ENCODE measurements at regions not wholly inside any gene's neighbourhood (a gene's known extent, or its start where the extent isn't known, plus 50 kb on each side); places are given as distances from the start of the nearest gene placed in this dataset.

DNA sequence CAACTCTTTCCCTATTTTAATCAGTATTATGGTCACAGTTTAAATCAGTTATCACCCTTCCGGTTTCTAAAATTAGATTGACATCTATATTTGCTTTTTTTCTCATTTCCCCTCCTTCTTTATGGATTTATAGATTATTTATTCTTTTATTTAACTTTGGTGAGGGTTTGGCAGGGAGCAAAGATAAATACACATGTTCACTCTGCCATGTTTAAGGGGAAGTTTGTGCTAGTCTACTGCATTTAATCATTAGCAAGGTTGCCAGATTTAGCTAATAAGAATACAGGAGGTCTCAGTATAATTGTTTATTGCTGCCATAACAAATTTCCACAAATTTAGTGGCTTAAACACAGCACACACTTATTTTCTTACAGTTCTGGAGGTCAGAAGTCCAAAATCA is 204.0 kb upstream of the BTG1 start:
- Histone ChIP-seq H3K9ac (no peak overlapping the region), H2AFZ (replicated peaks) (no peak overlapping the region), H3K27ac (no peak overlapping the region), H3K36me3 (no peaks in the 10 kb centered on the region), H3K9me3 (ENCODE audit: low read depth) (no peaks in the 10 kb centered on the region), H3K27me3 (no peaks in the 10 kb centered on the region), H3F3A (ENCODE audit: low read depth) (no peaks in the 10 kb centered on the region), H3K4me2 (no peak overlapping the region), H4K20me1 (ENCODE audit: low read depth) (no peaks in the 10 kb centered on the region), H3K79me2 (ENCODE audit: low read depth) (no peaks in the 10 kb centered on the region), H3K4me1 (no peaks in the 10 kb centered on the region), H3K4me3 (no peak overlapping the region)
- Mint-ChIP-seq H3K27ac (no peak overlapping the region), H3K4me3 (no peak overlapping the region), H3K27me3 (ENCODE audit: insufficient read depth, low read depth) (peaks cover 3% of the 10 kb centered on the region), H3K36me3 (no peaks in the 10 kb centered on the region), H3K4me1 (peaks cover 11% of the 10 kb centered on the region), H3K9me3 (peaks cover 9% of the 10 kb centered on the region)
- DNase-seq (ENCODE audit: low spot score): no peak
- TF ChIP-seq EZH2 (IDR thresholded peaks at IDR 0.05) (no peak), EZH2phosphoT487 (IDR thresholded peaks at IDR 0.05) (no peak)
- TF ChIP-seq, protein P1, sequence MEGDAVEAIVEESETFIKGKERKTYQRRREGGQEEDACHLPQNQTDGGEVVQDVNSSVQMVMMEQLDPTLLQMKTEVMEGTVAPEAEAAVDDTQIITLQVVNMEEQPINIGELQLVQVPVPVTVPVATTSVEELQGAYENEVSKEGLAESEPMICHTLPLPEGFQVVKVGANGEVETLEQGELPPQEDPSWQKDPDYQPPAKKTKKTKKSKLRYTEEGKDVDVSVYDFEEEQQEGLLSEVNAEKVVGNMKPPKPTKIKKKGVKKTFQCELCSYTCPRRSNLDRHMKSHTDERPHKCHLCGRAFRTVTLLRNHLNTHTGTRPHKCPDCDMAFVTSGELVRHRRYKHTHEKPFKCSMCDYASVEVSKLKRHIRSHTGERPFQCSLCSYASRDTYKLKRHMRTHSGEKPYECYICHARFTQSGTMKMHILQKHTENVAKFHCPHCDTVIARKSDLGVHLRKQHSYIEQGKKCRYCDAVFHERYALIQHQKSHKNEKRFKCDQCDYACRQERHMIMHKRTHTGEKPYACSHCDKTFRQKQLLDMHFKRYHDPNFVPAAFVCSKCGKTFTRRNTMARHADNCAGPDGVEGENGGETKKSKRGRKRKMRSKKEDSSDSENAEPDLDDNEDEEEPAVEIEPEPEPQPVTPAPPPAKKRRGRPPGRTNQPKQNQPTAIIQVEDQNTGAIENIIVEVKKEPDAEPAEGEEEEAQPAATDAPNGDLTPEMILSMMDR (IDR thresholded peaks at IDR 0.05): no peak

DNA sequence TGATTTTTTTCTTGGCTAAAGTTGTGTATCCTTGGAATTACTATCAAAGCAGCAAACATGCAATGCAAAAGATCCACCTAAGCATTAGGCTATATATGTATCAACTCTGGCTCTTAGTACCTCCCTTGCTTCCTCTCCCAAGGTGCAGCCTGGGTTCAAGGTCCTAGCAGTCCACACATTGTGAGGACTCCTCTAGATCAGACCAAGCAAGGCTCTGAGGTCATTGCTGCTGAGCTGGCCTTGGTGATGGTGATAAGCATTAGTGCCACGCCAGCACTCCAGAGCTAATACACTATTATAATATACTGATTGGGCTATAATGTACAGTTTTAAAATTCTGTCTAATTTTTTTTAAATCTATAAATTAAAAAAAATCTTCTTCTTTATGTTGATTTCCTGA is 196.9 kb upstream of the BTG1 start:
- no peak overlapping the region for H2AFZ ChIP-seq (replicated peaks)
- no peaks in the 10 kb centered on the region for H3K4me1 ChIP-seq
- Mint-ChIP-seq H3K27ac (no peak overlapping the region), H3K4me3 (no peak overlapping the region), H3K9me3 (peaks cover 4% of the 10 kb centered on the region), H3K36me3 (no peaks in the 10 kb centered on the region), H3K27me3 (ENCODE audit: insufficient read depth, low read depth) (peaks cover 6% of the 10 kb centered on the region), H3K4me1 (no peaks in the 10 kb centered on the region)
- no peaks in the 10 kb centered on the region for H3F3A ChIP-seq (ENCODE audit: low read depth)
- no peak overlapping the region for H3K4me3 ChIP-seq
- H3K27me3 ChIP-seq: no peaks in the 10 kb centered on the region
- H4K20me1 ChIP-seq (ENCODE audit: low read depth): no peaks in the 10 kb centered on the region
- no peak overlapping the region for H3K4me2 ChIP-seq
- H3K9ac ChIP-seq: no peak overlapping the region
- H3K36me3 ChIP-seq: no peaks in the 10 kb centered on the region
- H3K27ac ChIP-seq: no peak overlapping the region
- no peaks in the 10 kb centered on the region for H3K79me2 ChIP-seq (ENCODE audit: low read depth)
- TF ChIP-seq EZH2phosphoT487 (IDR thresholded peaks at IDR 0.05): no peak
- TF ChIP-seq EZH2 (IDR thresholded peaks at IDR 0.05): no peak
- TF ChIP-seq, protein P1 (IDR thresholded peaks at IDR 0.05): no peak
- H3K9me3 ChIP-seq (ENCODE audit: low read depth): no peaks in the 10 kb centered on the region
- no peak for DNase-seq (ENCODE audit: low spot score)

DNA sequence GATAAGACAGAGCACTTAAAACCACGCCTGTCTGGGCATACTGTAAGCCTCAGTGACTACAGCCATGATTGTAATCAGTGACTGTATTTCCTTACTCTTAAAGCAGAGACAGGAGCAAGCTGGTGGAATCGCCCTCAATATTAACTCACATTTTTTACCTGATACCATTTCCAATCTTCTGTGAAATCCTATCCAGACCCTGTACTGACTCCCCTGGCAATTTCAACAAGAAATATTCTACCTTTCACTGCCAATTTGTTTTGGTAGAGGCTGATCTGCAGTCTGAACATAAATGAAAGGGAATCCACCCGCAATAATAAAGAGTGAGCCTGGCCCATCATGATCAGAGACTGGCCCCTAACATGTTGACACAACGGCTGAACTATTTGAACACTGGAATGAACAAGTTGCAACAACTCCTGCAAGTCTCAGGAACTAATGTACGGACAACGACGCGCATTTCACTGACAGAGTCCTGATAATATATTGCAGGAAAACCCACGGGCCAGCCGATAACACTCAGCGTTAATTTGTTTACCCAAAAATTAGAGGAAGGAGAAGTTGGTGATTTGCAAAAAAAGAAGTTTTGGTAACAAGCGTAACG is 195.5 kb upstream of the BTG1 start:
- Histone ChIP-seq H3K36me3 (no peaks in the 10 kb centered on the region), H3K9me3 (ENCODE audit: low read depth) (no peaks in the 10 kb centered on the region), H3K79me2 (ENCODE audit: low read depth) (no peaks in the 10 kb centered on the region), H3F3A (ENCODE audit: low read depth) (no peaks in the 10 kb centered on the region), H4K20me1 (ENCODE audit: low read depth) (no peaks in the 10 kb centered on the region), H3K9ac (no peak overlapping the region), H2AFZ (replicated peaks) (no peak overlapping the region), H3K4me2 (no peak overlapping the region), H3K4me1 (no peaks in the 10 kb centered on the region), H3K4me3 (no peak overlapping the region), H3K27ac (no peak overlapping the region), H3K27me3 (no peaks in the 10 kb centered on the region)
- H3K36me3 Mint-ChIP-seq: no peaks in the 10 kb centered on the region
- peaks cover 4% of the 10 kb centered on the region for H3K9me3 Mint-ChIP-seq
- TF ChIP-seq, protein P1 (IDR thresholded peaks at IDR 0.05): no peak
- TF ChIP-seq EZH2phosphoT487 (IDR thresholded peaks at IDR 0.05) (no peak), EZH2 (IDR thresholded peaks at IDR 0.05) (no peak)
- H3K27me3 Mint-ChIP-seq (ENCODE audit: insufficient read depth, low read depth): peaks cover 6% of the 10 kb centered on the region
- H3K4me3 Mint-ChIP-seq: no peak overlapping the region
- no peak for DNase-seq (ENCODE audit: low spot score)
- no peak overlapping the region for H3K27ac Mint-ChIP-seq
- no peaks in the 10 kb centered on the region for H3K4me1 Mint-ChIP-seq

Data from neural progenitor cell (in vitro differentiated cells).